ENCODE measurements at regions not wholly inside any gene's neighbourhood (a gene's known extent, or its start where the extent isn't known, plus 50 kb on each side); places are given as distances from the start of the nearest gene placed in this dataset.

- Histone ChIP-seq H3K27me3 (ENCODE audit: control insufficient read depth in 2 of 2, insufficient read depth in 2 of 2, low read length in 2 of 2) (no peaks in the 10 kb centered on the region), H3K9me1 (replicated peaks; ENCODE audit: control insufficient read depth, extremely low read depth, insufficient read depth, low read length) (no peaks in the 10 kb centered on the region), H3K9ac (replicated peaks; ENCODE audit: extremely low read depth, insufficient read depth, low read length) (no peak overlapping the region), H3K27ac (ENCODE audit: insufficient read depth, low read depth, low read length) (no peak overlapping the region), H2AFZ (ENCODE audit: low read depth, low read length) (no peak overlapping the region), H3K36me3 (ENCODE audit: control insufficient read depth in 2 of 2, extremely low read depth in 1 of 2, insufficient read depth in 2 of 2, low read length in 2 of 2) (no peaks in the 10 kb centered on the region), H3K9me3 (replicated peaks; ENCODE audit: control insufficient read depth, insufficient read depth, low read length) (no peaks in the 10 kb centered on the region), H3K79me2 (ENCODE audit: control insufficient read depth, insufficient read depth, low read length) (no peaks in the 10 kb centered on the region), H3K4me2 (ENCODE audit: insufficient read depth, low read length) (no peak overlapping the region), H3K4me3 (replicated peaks in 1 of 3; ENCODE audit: insufficient read depth in 1 of 3, low read depth in 1 of 3, low read length in 3 of 3) (no peak overlapping the region), H3K4me1 (ENCODE audit: control insufficient read depth, extremely low read depth, insufficient read depth, low read length) (peaks cover 3% of the 10 kb centered on the region), H4K20me1 (replicated peaks; ENCODE audit: control insufficient read depth, extremely low read depth, insufficient read depth, low read length) (no peaks in the 10 kb centered on the region)
- no peak for FAIRE-seq
- DNase-seq (ENCODE audit: low read depth, low spot score): no peak
- TF ChIP-seq EZH2 (IDR thresholded peaks at IDR 0.05; ENCODE audit: borderline replicate concordance, low read depth, low read length, severe bottlenecking): no peak
- TF ChIP-seq MYC (IDR thresholded peaks at IDR 0.05; ENCODE audit: low read depth, low read length): no peak
- TF ChIP-seq POLR2A (IDR thresholded peaks at IDR 0.05; ENCODE audit: low read depth, low read length): no peak
- TF ChIP-seq JUN (IDR thresholded peaks at IDR 0.05; ENCODE audit: borderline replicate concordance, insufficient read depth, insufficient read length, low read depth): no peak
- intact Hi-C loops (cut with micrococcal nuclease): no loop called here
- no TSS peak for BruUV-seq (replicated peaks)
- POLR2A ChIA-PET: no interaction called here
- CTCF ChIA-PET: no interaction called here
- dilution Hi-C loops (cut with MboI; ENCODE audit: extremely low pct_ligation_motif_present, low sequenced_read_pairs): no loop called here
These were observed 942.5 kb upstream of the SLC39A10 start for GRCh38 chr2:194714541-194714940.

GRCh38 chr2:194709840-194710239 lies 947.2 kb upstream of the SLC39A10 start:
- Histone ChIP-seq H3K79me2 (ENCODE audit: control insufficient read depth, insufficient read depth, low read length) (no peaks in the 10 kb centered on the region), H3K9ac (replicated peaks; ENCODE audit: extremely low read depth, insufficient read depth, low read length) (no peak overlapping the region), H3K4me1 (ENCODE audit: control insufficient read depth, extremely low read depth, insufficient read depth, low read length) (peaks cover 3% of the 10 kb centered on the region), H4K20me1 (replicated peaks; ENCODE audit: control insufficient read depth, extremely low read depth, insufficient read depth, low read length) (no peaks in the 10 kb centered on the region), H3K9me3 (replicated peaks; ENCODE audit: control insufficient read depth, insufficient read depth, low read length) (no peaks in the 10 kb centered on the region), H2AFZ (ENCODE audit: low read depth, low read length) (no peak overlapping the region), H3K36me3 (ENCODE audit: control insufficient read depth in 2 of 2, extremely low read depth in 1 of 2, insufficient read depth in 2 of 2, low read length in 2 of 2) (no peaks in the 10 kb centered on the region), H3K4me2 (ENCODE audit: insufficient read depth, low read length) (no peak overlapping the region), H3K27me3 (ENCODE audit: control insufficient read depth in 2 of 2, insufficient read depth in 2 of 2, low read length in 2 of 2) (no peaks in the 10 kb centered on the region), H3K4me3 (replicated peaks in 1 of 3; ENCODE audit: insufficient read depth in 1 of 3, low read depth in 1 of 3, low read length in 3 of 3) (no peak overlapping the region), H3K27ac (ENCODE audit: insufficient read depth, low read depth, low read length) (no peak overlapping the region), H3K9me1 (replicated peaks; ENCODE audit: control insufficient read depth, extremely low read depth, insufficient read depth, low read length) (no peaks in the 10 kb centered on the region)
- intact Hi-C loops (cut with micrococcal nuclease): no loop called here
- no TSS peak for BruUV-seq (replicated peaks)
- TF ChIP-seq MAX (IDR thresholded peaks at IDR 0.05; ENCODE audit: insufficient read depth, insufficient read length) (no peak), FOS (IDR thresholded peaks at IDR 0.05; ENCODE audit: borderline replicate concordance, insufficient read depth, low read length) (no peak), POLR2AphosphoS5 (IDR thresholded peaks at IDR 0.05; ENCODE audit: insufficient read depth, low read depth, low read length) (no peak), GATA2 (IDR thresholded peaks at IDR 0.05; ENCODE audit: insufficient read depth, insufficient read length, low read depth, low read length) (no peak), JUN (IDR thresholded peaks at IDR 0.05; ENCODE audit: borderline replicate concordance, insufficient read depth, insufficient read length, low read depth) (no peak), EZH2 (IDR thresholded peaks at IDR 0.05; ENCODE audit: borderline replicate concordance, low read depth, low read length, severe bottlenecking) (no peak), POLR2A (IDR thresholded peaks at IDR 0.05; ENCODE audit: low read depth, low read length) (no peak), MYC (IDR thresholded peaks at IDR 0.05; ENCODE audit: low read depth, low read length) (no peak)
- TF ChIP-seq, protein P1, sequence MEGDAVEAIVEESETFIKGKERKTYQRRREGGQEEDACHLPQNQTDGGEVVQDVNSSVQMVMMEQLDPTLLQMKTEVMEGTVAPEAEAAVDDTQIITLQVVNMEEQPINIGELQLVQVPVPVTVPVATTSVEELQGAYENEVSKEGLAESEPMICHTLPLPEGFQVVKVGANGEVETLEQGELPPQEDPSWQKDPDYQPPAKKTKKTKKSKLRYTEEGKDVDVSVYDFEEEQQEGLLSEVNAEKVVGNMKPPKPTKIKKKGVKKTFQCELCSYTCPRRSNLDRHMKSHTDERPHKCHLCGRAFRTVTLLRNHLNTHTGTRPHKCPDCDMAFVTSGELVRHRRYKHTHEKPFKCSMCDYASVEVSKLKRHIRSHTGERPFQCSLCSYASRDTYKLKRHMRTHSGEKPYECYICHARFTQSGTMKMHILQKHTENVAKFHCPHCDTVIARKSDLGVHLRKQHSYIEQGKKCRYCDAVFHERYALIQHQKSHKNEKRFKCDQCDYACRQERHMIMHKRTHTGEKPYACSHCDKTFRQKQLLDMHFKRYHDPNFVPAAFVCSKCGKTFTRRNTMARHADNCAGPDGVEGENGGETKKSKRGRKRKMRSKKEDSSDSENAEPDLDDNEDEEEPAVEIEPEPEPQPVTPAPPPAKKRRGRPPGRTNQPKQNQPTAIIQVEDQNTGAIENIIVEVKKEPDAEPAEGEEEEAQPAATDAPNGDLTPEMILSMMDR (IDR thresholded peaks at IDR 0.05; ENCODE audit: extremely low read depth in 1 of 2, insufficient read depth in 1 of 2, low read depth in 1 of 2, low read length in 2 of 2): no peak
- dilution Hi-C loops (cut with MboI; ENCODE audit: extremely low pct_ligation_motif_present, low sequenced_read_pairs): no loop called here
- CTCF ChIA-PET: interaction anchor here (1.2 kb wide), 1 partner anchor 40 kb away, joined by 4 read pairs; no protein-coding TSS in a partner anchor
- no peak for DNase-seq (ENCODE audit: low read depth, low spot score)
- POLR2A ChIA-PET: no interaction called here
- no peak for FAIRE-seq

All from endothelial cell of umbilical vein (primary cell).